Astrocyte (in vitro differentiated cells and primary cell): ENCODE measurements at regions not wholly inside any gene's neighbourhood (a gene's known extent, or its start where the extent isn't known, plus 50 kb on each side); places are given as distances from the start of the nearest gene placed in this dataset.

Source experiments
- CTCF ChIP-seq: IDR thresholded peaks from 2 replicates; pipeline ENCODE4 v1.5.1; 2011; ENCODE audit warnings: low read depth, mild to moderate bottlenecking, inconsistent platforms, low read length, moderate library complexity; ENCODE audit not compliant: insufficient read depth
- EZH2 ChIP-seq: IDR thresholded peaks from 2 replicates; pipeline ENCODE4 v1.6.1; 2012; ENCODE audit warnings: mild to moderate bottlenecking, low read length, inconsistent platforms; ENCODE audit not compliant: insufficient read depth

- TF ChIP-seq CTCF (no peak), EZH2 (no peak)
Measured at GRCh38 chr10:128875956-128876736, 590.9 kb upstream of the MGMT start.
